GM12878 (cell line): ENCODE measurements at regions not wholly inside any gene's neighbourhood (a gene's known extent, or its start where the extent isn't known, plus 50 kb on each side); places are given as distances from the start of the nearest gene placed in this dataset.

ENCODE experiments used
- ATAC-seq: fragments of 200-7000 bp; cut with Tn5 transposase; 3 replicates; pipeline ENCODE4 v1.9.1; 2020; ENCODE audit warnings: mild to moderate bottlenecking, moderate library complexity
- BruUV-seq: library from RNA; stranded (reverse); fragments of 400-500 nt; replicated peaks from 2 replicates; lab custom pipeline; 2021; lab: Mats Ljungman, UMichigan
- CTCF ChIA-PET: fragments of 300-600 bp; sonication (Branson Sonifier 250); formaldehyde crosslinking; extraction: SDS; loops from one replicate; lab custom pipeline; 2021; ENCODE audit warnings: inconsistent platforms; lab: Yijun Ruan, JAX
- POLR2A ChIA-PET: fragments of 350-600 bp; formaldehyde crosslinking; extraction: SDS; loops from one replicate; lab custom pipeline; 2021; ENCODE audit warnings: inconsistent platforms; lab: Charles Lee
- RAD21 ChIA-PET: fragments of 300-600 bp; sonication (Branson Sonifier 250); formaldehyde crosslinking; loops from one replicate; lab custom pipeline; 2023; ENCODE audit warnings: antibody characterized with exemption; ENCODE audit not compliant: unreplicated experiment; lab: Charles Lee
- SMC1A ChIA-PET: fragments of 300-600 bp; sonication (Branson Sonifier 250); formaldehyde crosslinking; loops from one replicate; lab custom pipeline; 2023; ENCODE audit not compliant: unreplicated experiment, uncharacterized antibody; lab: Charles Lee
- DNase-seq: peaks from one replicate; pipeline ENCODE4 v3.0.0-alpha.2; 2011; ENCODE audit warnings: low read depth, low spot score
- FAIRE-seq: peaks from 3 replicates; lab custom pipeline; 2011; peaks lifted over from hg19 to GRCh38; lab: Jason Lieb, UNC
- H2AFZ ChIP-seq: 2 replicates; pipeline ENCODE4 v1.6.0; 2011; ENCODE audit warnings: low read depth, low read length, control low read depth; ENCODE audit not compliant: control insufficient read depth
- H3K27ac ChIP-seq: 2 replicates; pipeline ENCODE4 v1.5.1; 2011; ENCODE audit warnings: control low read depth; ENCODE audit not compliant: control insufficient read depth, insufficient read depth
- H3K27me3 ChIP-seq, 2 experiments: replicated peaks in 1 of 2; 2 replicates each; pipeline versions ENCODE4 v1.6.0 to v1.6.1; 2011; ENCODE audit warnings: low read length in 1 of 2; ENCODE audit not compliant: control insufficient read depth in 2 of 2, insufficient read depth in 2 of 2
- H3K36me3 ChIP-seq, 2 experiments: 2 replicates each; pipeline ENCODE4 v1.5.1; 2011; ENCODE audit warnings: low read length in 1 of 2; ENCODE audit not compliant: control insufficient read depth in 2 of 2, insufficient read depth in 2 of 2
- H3K4me1 ChIP-seq: 2 replicates; pipeline ENCODE4 v1.6.1; 2011; ENCODE audit warnings: mild to moderate bottlenecking, low read length, moderate library complexity, mixed read lengths; ENCODE audit not compliant: control insufficient read depth, insufficient read depth
- H3K4me2 ChIP-seq: 2 replicates; pipeline ENCODE4 v1.6.0; 2011; ENCODE audit warnings: control low read depth; ENCODE audit not compliant: control insufficient read depth, insufficient read depth
- H3K4me3 ChIP-seq: fragments of 200-600 bp; sonication (generic); 2 replicates; pipeline ENCODE4 v1.5.1; 2016
- H3K79me2 ChIP-seq: 2 replicates; pipeline ENCODE4 v1.6.0; 2011; ENCODE audit warnings: low read length; ENCODE audit not compliant: control insufficient read depth, insufficient read depth
- H3K9ac ChIP-seq: 2 replicates; pipeline ENCODE4 v1.8.0; 2011; ENCODE audit warnings: low read length, control low read depth, mixed read lengths; ENCODE audit not compliant: control insufficient read depth, insufficient read depth
- H3K9me3 ChIP-seq: replicated peaks from 3 replicates; pipeline ENCODE4 v1.5.1; 2011; ENCODE audit warnings: mild to moderate bottlenecking, low read length; ENCODE audit not compliant: control insufficient read depth, insufficient read depth
- H4K20me1 ChIP-seq: 2 replicates; pipeline ENCODE4 v1.6.0; 2011; ENCODE audit not compliant: control insufficient read depth, insufficient read depth
- CBX5 ChIP-seq: sonication (generic); IDR thresholded peaks from 2 replicates; pipeline ENCODE4 v1.6.1; 2016; ENCODE audit warnings: low read depth, moderate library complexity, mild to moderate bottlenecking, inconsistent platforms
- CEBPZ ChIP-seq: fragments of 150-350 bp; IDR thresholded peaks from 2 replicates; pipeline ENCODE4 v1.6.1; 2016; ENCODE audit warnings: low read depth, low read length
- IKZF1 ChIP-seq: fragments of 450-650 bp; conservative IDR thresholded peaks from 2 replicates; pipeline ENCODE4 v1.6.1; 2017; ENCODE audit warnings: antibody characterized with exemption, mild to moderate bottlenecking
- KAT2A ChIP-seq: conservative IDR thresholded peaks from 2 replicates; pipeline ENCODE4 v1.6.1; 2011; ENCODE audit warnings: low read depth, low read length; ENCODE audit not compliant: control insufficient read depth
- SMARCA5 ChIP-seq: fragments of 450-650 bp; IDR thresholded peaks from 2 replicates; pipeline ENCODE4 v1.6.1; 2017; ENCODE audit warnings: mild to moderate bottlenecking
- TARDBP ChIP-seq: IDR thresholded peaks from 2 replicates; pipeline ENCODE4 v1.6.1; 2016; ENCODE audit warnings: borderline replicate concordance
- WRNIP1 ChIP-seq: IDR thresholded peaks from 2 replicates; pipeline ENCODE4 v1.6.1; 2011; ENCODE audit warnings: low read depth, low read length, improper control_type of control experiment, borderline replicate concordance
- WGBS: methylation state at CpG from one replicate; pipeline ENCODE4 v1.1.6; 2016; ENCODE audit warnings: low lambda C conversion rate; ENCODE audit not compliant: insufficient replicate concordance, insufficient coverage; ENCODE audit errors: missing lambda C conversion rate; 5-methylcytosine and 5-hydroxymethylcytosine counted together
- in situ Hi-C: fragments of 300-500 bp; cut with MboI; formaldehyde crosslinking; loops from 9 replicates; pipeline ENCODE4 v1.14.3; 2018; ENCODE audit warnings: mixed read lengths
- intact Hi-C: fragments of 100-400 bp; cut with micrococcal nuclease; formaldehyde crosslinking; loops from one replicate; pipeline ENCODE4 v1.14.2; 2022; ENCODE audit not compliant: unreplicated experiment
- TF ChIP-seq, protein P1 (sequence below): fragments of 450-650 bp; IDR thresholded peaks from 2 replicates; pipeline ENCODE4 v1.6.1; 2014; ENCODE audit warnings: mild to moderate bottlenecking

DNA sequence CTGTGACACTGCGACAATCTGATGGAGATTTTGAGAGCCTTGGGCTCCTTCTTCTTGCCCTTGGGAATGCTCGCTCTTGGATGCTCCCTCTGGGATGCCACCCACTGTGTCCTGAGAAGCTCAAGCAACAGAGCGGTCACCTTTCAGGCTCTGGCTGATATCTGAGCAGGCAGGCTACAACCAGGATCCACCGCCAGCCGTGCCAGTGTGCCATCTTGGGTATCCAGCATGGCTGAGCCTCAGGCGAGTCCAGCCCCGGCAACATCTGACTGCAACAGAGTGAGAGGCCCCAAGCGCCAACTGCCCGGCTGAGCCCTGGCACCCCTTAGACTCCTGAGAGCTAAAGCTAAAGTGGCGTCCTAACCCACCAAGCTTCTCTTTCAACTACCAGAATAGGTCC lies 202.1 kb downstream of the IRX2 start:
- no peak for DNase-seq
- H3K27me3 ChIP-seq: no peaks in the 10 kb centered on the region
- no peaks in the 10 kb centered on the region for H3K36me3 ChIP-seq
- ChIA-PET RAD21 (no interaction called here), POLR2A (no interaction called here), SMC1A (no interaction called here), CTCF (no interaction called here)
- no peak for TF ChIP-seq IKZF1
- no peak for TF ChIP-seq CBX5
- TF ChIP-seq, protein P1, sequence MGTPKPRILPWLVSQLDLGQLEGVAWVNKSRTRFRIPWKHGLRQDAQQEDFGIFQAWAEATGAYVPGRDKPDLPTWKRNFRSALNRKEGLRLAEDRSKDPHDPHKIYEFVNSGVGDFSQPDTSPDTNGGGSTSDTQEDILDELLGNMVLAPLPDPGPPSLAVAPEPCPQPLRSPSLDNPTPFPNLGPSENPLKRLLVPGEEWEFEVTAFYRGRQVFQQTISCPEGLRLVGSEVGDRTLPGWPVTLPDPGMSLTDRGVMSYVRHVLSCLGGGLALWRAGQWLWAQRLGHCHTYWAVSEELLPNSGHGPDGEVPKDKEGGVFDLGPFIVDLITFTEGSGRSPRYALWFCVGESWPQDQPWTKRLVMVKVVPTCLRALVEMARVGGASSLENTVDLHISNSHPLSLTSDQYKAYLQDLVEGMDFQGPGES: no peak
- TF ChIP-seq CEBPZ: no peak
- no peak for TF ChIP-seq WRNIP1
- no peak for TF ChIP-seq TARDBP
- TF ChIP-seq KAT2A: no peak
- no peak for TF ChIP-seq SMARCA5
- no peaks in the 10 kb centered on the region for H4K20me1 ChIP-seq
- H3K4me2 ChIP-seq: no peak overlapping the region
- no peak overlapping the region for H3K4me3 ChIP-seq
- H3K4me1 ChIP-seq: no peaks in the 10 kb centered on the region
- 49% methylated on average over 10 of the region's 10 CpGs for WGBS
- FAIRE-seq: no peak
- H3K9me3 ChIP-seq: no peaks in the 10 kb centered on the region; the same call in 2 of the 3 replicates
- intact Hi-C loops (no loop called here), in situ Hi-C loops (no loop called here)
- no peak overlapping the region for H2AFZ ChIP-seq
- no peak overlapping the region for H3K27ac ChIP-seq
- no TSS peak for BruUV-seq
- ATAC-seq: no peak
- no peak overlapping the region for H3K9ac ChIP-seq
- no peaks in the 10 kb centered on the region for H3K79me2 ChIP-seq
